ENCODE measurements at regions not wholly inside any gene's neighbourhood (a gene's known extent, or its start where the extent isn't known, plus 50 kb on each side); places are given as distances from the start of the nearest gene placed in this dataset.

GRCh38 chr1:43044572-43045361 lies 86.1 kb upstream of the SLC2A1 start:
- H3K4me3 ChIP-seq (ENCODE audit: low read depth, low read length), result no peak overlapping the region
- TF ChIP-seq CTCF (IDR thresholded peaks at IDR 0.05; ENCODE audit: low read depth, low read length), result no peak
- no peak for DNase-seq (ENCODE audit: low read depth, low spot score)
- in situ Hi-C loops (cut with HindIII; ENCODE audit: low sequenced_read_pairs), result no loop called here

- no peak overlapping the region for H3K4me3 ChIP-seq (ENCODE audit: low read depth, low read length)
- in situ Hi-C loops (cut with HindIII; ENCODE audit: low sequenced_read_pairs), result no loop called here
- no peak for DNase-seq (ENCODE audit: low read depth, low spot score)
- TF ChIP-seq CTCF (IDR thresholded peaks at IDR 0.05; ENCODE audit: low read depth, low read length), result no peak
Measured at GRCh38 chr1:43043695-43044094, 85.0 kb upstream of the SLC2A1 start.

- no peak for DNase-seq (ENCODE audit: low read depth, low spot score)
- H3K4me3 ChIP-seq (ENCODE audit: low read depth, low read length), result no peak overlapping the region
- no peak for TF ChIP-seq CTCF (IDR thresholded peaks at IDR 0.05; ENCODE audit: low read depth, low read length)
- in situ Hi-C loops (cut with HindIII; ENCODE audit: low sequenced_read_pairs), result no loop called here
Measured at GRCh38 chr1:43042773-43043457, 84.2 kb upstream of the SLC2A1 start.

GRCh38 chr1:43042127-43042526 lies 83.5 kb upstream of the SLC2A1 start:
- no peak overlapping the region for H3K4me3 ChIP-seq (ENCODE audit: low read depth, low read length)
- TF ChIP-seq CTCF (IDR thresholded peaks at IDR 0.05; ENCODE audit: low read depth, low read length), result no peak
- no peak for DNase-seq (ENCODE audit: low read depth, low spot score)
- in situ Hi-C loops (cut with HindIII; ENCODE audit: low sequenced_read_pairs), result no loop called here

- no peak overlapping the region for H3K4me3 ChIP-seq (ENCODE audit: low read depth, low read length)
- in situ Hi-C loops (cut with HindIII; ENCODE audit: low sequenced_read_pairs), result no loop called here
- DNase-seq (ENCODE audit: low read depth, low spot score), result no peak
- no peak for TF ChIP-seq CTCF (IDR thresholded peaks at IDR 0.05; ENCODE audit: low read depth, low read length)
Measured at GRCh38 chr1:43041591-43041990, 82.9 kb upstream of the SLC2A1 start.

GRCh38 chr1:43039228-43040055 lies 80.8 kb upstream of the SLC2A1 start:
- no peak for DNase-seq (ENCODE audit: low read depth, low spot score)
- in situ Hi-C loops (cut with HindIII; ENCODE audit: low sequenced_read_pairs), result no loop called here
- no peak overlapping the region for H3K4me3 ChIP-seq (ENCODE audit: low read depth, low read length)
- no peak for TF ChIP-seq CTCF (IDR thresholded peaks at IDR 0.05; ENCODE audit: low read depth, low read length)
